ENCODE measurements at regions not wholly inside any gene's neighbourhood (a gene's known extent, or its start where the extent isn't known, plus 50 kb on each side); places are given as distances from the start of the nearest gene placed in this dataset.
A peak's percentile ranks its signal among the peaks of the same experiment; 100 is the strongest.
"Not testable (repeated sequence)": the region's sequence is repeated elsewhere in the genome, so short reads cannot be mapped to it uniquely, and the experiment has no call there.

DNA sequence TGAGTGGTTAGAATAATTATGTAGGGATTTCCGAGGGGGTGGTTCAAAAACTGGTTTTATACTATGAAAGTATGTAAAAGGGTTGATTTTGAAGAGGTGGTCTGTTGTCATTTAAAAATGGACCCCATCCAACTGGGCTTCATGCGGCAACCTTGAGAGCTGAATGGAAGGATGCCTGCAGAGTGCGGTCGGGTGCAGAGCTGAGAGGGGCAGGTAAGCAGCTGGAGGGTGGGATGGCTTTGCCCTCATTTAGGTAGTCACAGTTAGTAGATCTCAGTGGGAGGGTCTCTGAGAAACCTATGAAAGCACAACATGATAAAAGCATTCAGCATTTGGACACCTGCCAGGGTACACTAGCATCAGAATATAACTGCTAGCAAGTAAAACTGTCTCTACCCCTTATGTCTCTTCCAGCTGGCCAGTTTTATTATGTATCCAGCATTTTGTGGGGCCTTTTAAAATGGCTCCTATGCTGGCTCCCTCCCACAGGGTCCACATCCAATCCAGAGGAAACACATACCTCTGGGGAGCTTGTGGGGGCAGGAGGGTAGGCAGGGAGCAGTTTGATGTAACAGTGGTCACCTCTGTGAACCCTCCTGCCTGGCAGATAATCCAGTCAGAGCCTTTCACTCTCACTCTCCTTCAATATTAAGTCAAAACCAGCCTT, 75.9 kb upstream of the MAGI2 start:
- Histone ChIP-seq H3K4me3 (no peak overlapping the region), H3K27me3 (peaks cover 3% of the 10 kb centered on the region; the same call in 1 of the 2 replicates), H3K9me3 (replicated peaks) (no peaks in the 10 kb centered on the region), H3K4me1 (no peaks in the 10 kb centered on the region), H3K27ac (no peak overlapping the region), H3K36me3 (no peaks in the 10 kb centered on the region)
- no peak for DNase-seq

DNA sequence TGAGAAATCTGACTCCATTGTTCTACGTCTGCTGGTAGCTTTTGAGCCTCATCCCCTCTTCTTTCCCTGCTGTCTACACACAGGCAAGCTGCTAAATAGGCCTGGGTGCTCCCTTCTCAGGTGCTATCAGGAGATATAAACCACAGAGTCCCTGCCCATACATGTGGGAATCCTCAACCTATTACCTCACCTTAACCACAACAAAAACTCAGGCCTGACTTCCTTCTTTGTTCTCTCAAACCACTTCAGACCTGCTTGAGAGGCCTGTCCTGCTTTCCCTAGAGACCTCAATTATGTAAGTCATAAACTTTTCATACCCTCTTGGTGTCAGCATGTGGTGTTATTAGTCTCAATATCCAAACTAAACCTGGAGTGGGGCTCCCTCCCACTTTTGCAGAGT, 75.0 kb upstream of the MAGI2 start:
- no peak for DNase-seq
- no peaks in the 10 kb centered on the region for H3K4me1 ChIP-seq
- H3K36me3 ChIP-seq, result no peaks in the 10 kb centered on the region

GRCh38 chr7:79524048-79524447, 70.6 kb upstream of the MAGI2 start:
- no peaks in the 10 kb centered on the region for H3K27me3 ChIP-seq
- H3K4me3 ChIP-seq, result no peak overlapping the region
- H3K27ac ChIP-seq, result no peak overlapping the region
- no peaks in the 10 kb centered on the region for H3K9me3 ChIP-seq (replicated peaks)
- no peaks in the 10 kb centered on the region for H3K4me1 ChIP-seq
- no peak for DNase-seq
- no peaks in the 10 kb centered on the region for H3K36me3 ChIP-seq

More for the DNA sequence above, 75.0 kb upstream of the MAGI2 start:
- Histone ChIP-seq H3K4me3 (no peak overlapping the region), H3K27me3 (peaks cover 3% of the 10 kb centered on the region; the same call in 1 of the 2 replicates), H3K27ac (no peak overlapping the region), H3K9me3 (replicated peaks) (no peaks in the 10 kb centered on the region)

- Histone ChIP-seq H3K27me3 (no peaks in the 10 kb centered on the region), H3K4me3 (no peak overlapping the region), H3K36me3 (no peaks in the 10 kb centered on the region), H3K27ac (no peak overlapping the region), H3K9me3 (replicated peaks) (no peaks in the 10 kb centered on the region), H3K4me1 (no peaks in the 10 kb centered on the region)
- no peak for DNase-seq
Observed at GRCh38 chr7:79523436-79523835, 70.0 kb upstream of the MAGI2 start.

DNA sequence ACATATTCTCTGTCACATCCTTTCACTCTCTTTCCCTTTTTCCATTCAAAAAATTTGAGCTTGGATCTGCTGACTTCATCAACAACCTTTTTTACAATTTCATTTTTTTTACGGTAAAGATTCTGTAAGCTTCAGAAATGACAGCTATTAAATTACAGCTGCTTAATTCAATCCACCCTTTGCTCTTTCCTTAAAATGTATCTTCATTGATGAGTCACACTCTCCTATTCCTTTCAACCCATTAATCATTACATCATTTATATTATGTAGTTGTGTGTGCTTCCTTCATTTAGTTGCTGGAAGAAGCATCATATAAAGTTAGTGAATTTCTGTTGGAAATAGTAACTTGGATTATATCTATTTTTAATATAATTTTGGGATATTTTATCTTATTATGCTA, 67.1 kb upstream of the MAGI2 start:
- no peaks in the 10 kb centered on the region for H3K27me3 ChIP-seq
- no peaks in the 10 kb centered on the region for H3K4me1 ChIP-seq
- no peaks in the 10 kb centered on the region for H3K36me3 ChIP-seq
- H3K27ac ChIP-seq, result no peak overlapping the region
- no peaks in the 10 kb centered on the region for H3K9me3 ChIP-seq (replicated peaks)
- no peak for DNase-seq
- no peak overlapping the region for H3K4me3 ChIP-seq

- Histone ChIP-seq H3K4me1 (no peaks in the 10 kb centered on the region), H3K9me3 (replicated peaks) (no peaks in the 10 kb centered on the region), H3K27ac (no peak overlapping the region), H3K36me3 (no peaks in the 10 kb centered on the region), H3K27me3 (no peaks in the 10 kb centered on the region), H3K4me3 (no peak overlapping the region)
- no peak for DNase-seq
Observed at GRCh38 chr7:79515358-79515757, 61.9 kb upstream of the MAGI2 start.

DNA sequence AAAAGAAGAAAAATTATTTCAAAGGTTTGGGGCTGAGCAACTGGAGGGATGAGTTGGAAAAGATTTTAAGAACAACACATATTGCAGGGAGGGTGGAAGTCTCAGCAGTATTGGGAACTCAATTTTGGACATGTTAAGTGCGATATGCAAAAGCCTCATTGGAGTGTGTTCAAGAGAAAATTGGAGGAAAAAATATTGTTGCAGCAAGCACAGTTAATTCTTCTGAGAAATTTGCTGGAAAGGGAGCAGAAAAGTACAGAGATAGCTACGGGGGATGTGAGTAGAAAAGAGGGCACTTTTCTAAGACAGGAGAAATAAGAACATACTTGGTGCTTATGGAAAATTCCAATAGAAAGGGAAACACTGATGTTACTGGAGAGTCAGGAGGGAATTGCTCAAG, 59.8 kb upstream of the MAGI2 start:
- no peak overlapping the region for H3K4me3 ChIP-seq
- no peak overlapping the region for H3K27ac ChIP-seq
- H3K9me3 ChIP-seq (replicated peaks), result no peaks in the 10 kb centered on the region
- no peaks in the 10 kb centered on the region for H3K36me3 ChIP-seq
- DNase-seq, result no peak
- no peaks in the 10 kb centered on the region for H3K27me3 ChIP-seq
- H3K4me1 ChIP-seq, result no peaks in the 10 kb centered on the region

DNA sequence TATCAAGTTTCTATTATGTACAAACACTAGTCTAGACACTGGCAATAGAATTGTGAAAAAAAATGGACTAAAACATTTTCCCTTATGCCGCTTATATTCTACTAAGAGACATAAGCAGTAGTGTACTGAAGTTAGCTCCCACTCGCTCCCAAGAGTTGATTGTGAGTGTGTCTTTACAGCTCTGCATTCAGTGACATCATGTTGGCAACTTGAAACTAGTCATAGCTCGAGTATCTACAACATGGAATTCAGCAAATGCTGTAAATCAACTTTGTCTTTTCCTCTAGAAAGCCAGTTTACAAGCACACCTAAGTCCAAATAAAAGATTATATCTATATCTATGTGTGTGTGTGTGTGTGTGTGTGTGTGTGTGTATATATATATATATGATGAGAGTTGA, 58.8 kb upstream of the MAGI2 start:
- Histone ChIP-seq H3K4me3 (no peak overlapping the region), H3K27ac (no peak overlapping the region), H3K9me3 (replicated peaks) (no peaks in the 10 kb centered on the region), H3K27me3 (no peaks in the 10 kb centered on the region), H3K4me1 (peaks cover 3% of the 10 kb centered on the region; the same call in 1 of the 2 replicates), H3K36me3 (no peaks in the 10 kb centered on the region)
- DNase-seq, result no peak

- H3K9me3 ChIP-seq (replicated peaks); DNase-seq; H3K36me3 ChIP-seq; H3K4me3 ChIP-seq; H3K27ac ChIP-seq; H3K27me3 ChIP-seq: not testable (repeated sequence)
- peaks cover 15% of the 10 kb centered on the region for H3K4me1 ChIP-seq
Observed at GRCh38 chr7:79511056-79511455, 57.6 kb upstream of the MAGI2 start.

GRCh38 chr7:79507131-79507530, 53.7 kb upstream of the MAGI2 start:
- H3K4me1 ChIP-seq, result peaks cover 18% of the 10 kb centered on the region
- H3K4me3 ChIP-seq, result no peak overlapping the region
- no peaks in the 10 kb centered on the region for H3K9me3 ChIP-seq (replicated peaks)
- H3K27ac ChIP-seq, result peak overlapping the region; percentile 16; the same call in 1 of the 2 replicates
- no peaks in the 10 kb centered on the region for H3K36me3 ChIP-seq
- DNase-seq, result no peak
- H3K27me3 ChIP-seq, result no peaks in the 10 kb centered on the region

- peak; percentile 27 for DNase-seq
- Histone ChIP-seq H3K4me1 (peaks cover 18% of the 10 kb centered on the region), H3K27ac (peak overlapping the region; percentile 16; the same call in 1 of the 2 replicates), H3K36me3 (no peaks in the 10 kb centered on the region), H3K27me3 (no peaks in the 10 kb centered on the region), H3K4me3 (no peak overlapping the region), H3K9me3 (replicated peaks) (no peaks in the 10 kb centered on the region)
Observed at GRCh38 chr7:79506481-79506880, 53.0 kb upstream of the MAGI2 start.

GRCh38 chr7:79504607-79505389, 51.3 kb upstream of the MAGI2 start:
- peak in 1 of 2 experiments; percentile 7 for DNase-seq
- H3K27ac ChIP-seq, result no peak overlapping the region
- no peaks in the 10 kb centered on the region for H3K9me3 ChIP-seq (replicated peaks)
- H3K27me3 ChIP-seq, result no peaks in the 10 kb centered on the region
- H3K4me1 ChIP-seq, result peaks cover 18% of the 10 kb centered on the region
- H3K4me3 ChIP-seq, result no peak overlapping the region
- H3K36me3 ChIP-seq, result no peaks in the 10 kb centered on the region
